ENCODE measurements at regions not wholly inside any gene's neighbourhood (a gene's known extent, or its start where the extent isn't known, plus 50 kb on each side); places are given as distances from the start of the nearest gene placed in this dataset.

GRCh38 chr17:14417336-14417735, 116.5 kb downstream of the HS3ST3B1 start:
- Histone ChIP-seq H3K27me3 (ENCODE audit: control insufficient read depth in 2 of 2, insufficient read depth in 1 of 2, low read length in 1 of 2) (no peaks in the 10 kb centered on the region), H3K36me3 (ENCODE audit: control insufficient read depth in 2 of 2, insufficient read depth in 2 of 2, low read length in 1 of 2) (no peaks in the 10 kb centered on the region), H3K4me1 (ENCODE audit: control insufficient read depth in 2 of 2, insufficient read depth in 2 of 2, low read length in 2 of 2) (no peaks in the 10 kb centered on the region), H3K9me3 (ENCODE audit: control insufficient read depth in 2 of 2, insufficient read depth in 1 of 2, low read length in 1 of 2) (no peaks in the 10 kb centered on the region), H3K27ac (ENCODE audit: low read depth in 1 of 2, low read length in 1 of 2) (no peak overlapping the region), H3K4me3 (ENCODE audit: low read length in 2 of 2) (no peak overlapping the region)
- WGBS, result 98% methylated on average over 1 of the region's 1 CpG
- no peak for DNase-seq (ENCODE audit: low read depth in 6 of 9, low spot score in 9 of 9)

GRCh38 chr17:14409292-14409691, 108.4 kb downstream of the HS3ST3B1 start:
- Histone ChIP-seq H3K36me3 (ENCODE audit: control insufficient read depth in 2 of 2, insufficient read depth in 2 of 2, low read length in 1 of 2) (no peaks in the 10 kb centered on the region), H3K4me3 (ENCODE audit: low read length in 2 of 2) (no peak overlapping the region), H3K4me1 (ENCODE audit: control insufficient read depth in 2 of 2, insufficient read depth in 2 of 2, low read length in 2 of 2) (peaks cover 1 to 3% of the 10 kb centered on the region in 2 donors), H3K27ac (ENCODE audit: low read depth in 1 of 2, low read length in 1 of 2) (no peak overlapping the region), H3K27me3 (ENCODE audit: control insufficient read depth in 2 of 2, insufficient read depth in 1 of 2, low read length in 1 of 2) (no peaks in the 10 kb centered on the region), H3K9me3 (ENCODE audit: control insufficient read depth in 2 of 2, insufficient read depth in 1 of 2, low read length in 1 of 2) (no peaks in the 10 kb centered on the region)
- 94% methylated on average over 1 of the region's 1 CpG for WGBS
- DNase-seq (ENCODE audit: low read depth in 6 of 9, low spot score in 9 of 9), result no peak

GRCh38 chr17:14407541-14407940, 106.7 kb downstream of the HS3ST3B1 start:
- H3K4me1 ChIP-seq (ENCODE audit: control insufficient read depth in 2 of 2, insufficient read depth in 2 of 2, low read length in 2 of 2), result peaks cover 3 to 8% of the 10 kb centered on the region in 2 donors
- H3K9me3 ChIP-seq (ENCODE audit: control insufficient read depth in 2 of 2, insufficient read depth in 1 of 2, low read length in 1 of 2), result no peaks in the 10 kb centered on the region
- no peaks in the 10 kb centered on the region for H3K27me3 ChIP-seq (ENCODE audit: control insufficient read depth in 2 of 2, insufficient read depth in 1 of 2, low read length in 1 of 2)
- DNase-seq (ENCODE audit: low read depth in 6 of 9, low spot score in 9 of 9), result no peak
- no peaks in the 10 kb centered on the region for H3K36me3 ChIP-seq (ENCODE audit: control insufficient read depth in 2 of 2, insufficient read depth in 2 of 2, low read length in 1 of 2)
- 95% methylated on average over 2 of the region's 2 CpGs for WGBS
- H3K27ac ChIP-seq (ENCODE audit: low read depth in 1 of 2, low read length in 1 of 2), result no peak overlapping the region
- no peak overlapping the region for H3K4me3 ChIP-seq (ENCODE audit: low read length in 2 of 2)

GRCh38 chr17:14405189-14405588, 104.3 kb downstream of the HS3ST3B1 start:
- no peak overlapping the region for H3K4me3 ChIP-seq (ENCODE audit: low read length in 2 of 2)
- no peaks in the 10 kb centered on the region for H3K27me3 ChIP-seq (ENCODE audit: control insufficient read depth in 2 of 2, insufficient read depth in 1 of 2, low read length in 1 of 2)
- 97% methylated on average over 4 of the region's 4 CpGs for WGBS
- peaks cover 3 to 8% of the 10 kb centered on the region in 2 donors for H3K4me1 ChIP-seq (ENCODE audit: control insufficient read depth in 2 of 2, insufficient read depth in 2 of 2, low read length in 2 of 2)
- H3K36me3 ChIP-seq (ENCODE audit: control insufficient read depth in 2 of 2, insufficient read depth in 2 of 2, low read length in 1 of 2), result no peaks in the 10 kb centered on the region
- no peak for DNase-seq (ENCODE audit: low read depth in 6 of 9, low spot score in 9 of 9)
- H3K27ac ChIP-seq (ENCODE audit: low read depth in 1 of 2, low read length in 1 of 2), result no peak overlapping the region
- no peaks in the 10 kb centered on the region for H3K9me3 ChIP-seq (ENCODE audit: control insufficient read depth in 2 of 2, insufficient read depth in 1 of 2, low read length in 1 of 2)

All from thymus (tissue), 11 donors.